ENCODE measurements at regions not wholly inside any gene's neighbourhood (a gene's known extent, or its start where the extent isn't known, plus 50 kb on each side); places are given as distances from the start of the nearest gene placed in this dataset.

GRCh38 chr15:47388299-47388698, 329.0 kb upstream of the SEMA6D start:
- no peak for DNase-seq
- dilution Hi-C loops (cut with HindIII; ENCODE audit: low sequenced_read_pairs, unreplicated experiment), result no loop called here

More at GRCh38 chr15:47388299-47388698, 329.0 kb upstream of the SEMA6D start:
- no CpG with 5 or more reads among the region's 5 CpGs for WGBS, 2 experiments (ENCODE audit: extremely low coverage in 2 of 2, insufficient read length in 1 of 2)
- Histone ChIP-seq H4K8ac (ENCODE audit: low read depth in 2 of 2, low read length in 2 of 2) (no peak overlapping the region), H3K27ac (ENCODE audit: insufficient read depth, low read length) (no peak overlapping the region), H3K14ac (replicated peaks; ENCODE audit: low read depth, low read length) (no peak overlapping the region), H2AFZ (replicated peaks; ENCODE audit: low read length, poor library complexity) (no peak overlapping the region), H3K27me3 (ENCODE audit: control insufficient read depth, insufficient read depth, low read length) (no peaks in the 10 kb centered on the region), H3K79me1 (ENCODE audit: low read depth in 1 of 2, low read length in 2 of 2) (no peaks in the 10 kb centered on the region), H3K4ac (ENCODE audit: low read depth, low read length) (no peak overlapping the region), H2BK120ac (ENCODE audit: low read depth, low read length) (no peak overlapping the region), H4K20me1 (ENCODE audit: insufficient read depth, low read length) (no peaks in the 10 kb centered on the region), H3K56ac (ENCODE audit: extremely low read depth, insufficient read depth, low read length) (no peak overlapping the region), H3K36me3 (ENCODE audit: control insufficient read depth, insufficient read depth, low read length) (no peaks in the 10 kb centered on the region), H3K9me1 (ENCODE audit: insufficient read depth, low read length) (peaks cover under 1% of the 10 kb centered on the region; the same call in 1 of the 2 replicates), H2AK5ac (ENCODE audit: low read depth, low read length) (no peak overlapping the region; the same call in 1 of the 2 replicates), H2AK9ac (replicated peaks; ENCODE audit: low read depth, low read length, poor library complexity) (no peak overlapping the region), H3K9me3 (ENCODE audit: control insufficient read depth, insufficient read depth, low read length) (no peaks in the 10 kb centered on the region), H2BK20ac (ENCODE audit: low read depth, low read length) (no peak overlapping the region), H3K4me2 (ENCODE audit: low read depth, low read length) (no peak overlapping the region), H4K91ac (ENCODE audit: insufficient read depth, low read depth, low read length) (no peak overlapping the region), H3K9ac (ENCODE audit: low read depth, low read length) (no peak overlapping the region), H3K4me1 (ENCODE audit: control insufficient read depth, insufficient read depth, low read length) (peaks cover 7% of the 10 kb centered on the region), H2BK5ac (ENCODE audit: low read depth, low read length, poor library complexity, severe bottlenecking) (no peak overlapping the region), H4K5ac (ENCODE audit: low read depth, low read length) (no peak overlapping the region), H3K4me3 (ENCODE audit: insufficient read depth, low read depth, low read length) (no peak overlapping the region), H2BK15ac (ENCODE audit: low read depth, low read length) (no peak overlapping the region), H3K23ac (ENCODE audit: low read depth, low read length) (no peak overlapping the region), H3K18ac (ENCODE audit: low read depth, low read length) (no peak overlapping the region)
- in situ Hi-C loops (cut with MboI; ENCODE audit: low sequenced_read_pairs), result no loop called here
- ChIA-PET CTCF (no interaction called here), POLR2A (ENCODE audit: unreplicated experiment) (no interaction called here)
- TF ChIP-seq ELK1 (IDR thresholded peaks at IDR 0.05; ENCODE audit: borderline replicate concordance, low read depth, low read length) (no peak), RCOR1 (IDR thresholded peaks at IDR 0.05; ENCODE audit: insufficient replicate concordance, low read length) (no peak), MAFK (IDR thresholded peaks at IDR 0.05; ENCODE audit: low read depth, low read length) (no peak), MAZ (IDR thresholded peaks at IDR 0.05; ENCODE audit: borderline replicate concordance, low read depth, low read length) (no peak), POLR2A (IDR thresholded peaks at IDR 0.05; ENCODE audit: low read depth, low read length) (no peak), CEBPB (IDR thresholded peaks at IDR 0.05; ENCODE audit: low read depth, low read length) (no peak), BHLHE40 (IDR thresholded peaks at IDR 0.05; ENCODE audit: low read depth, low read length) (no peak), RAD21 (IDR thresholded peaks at IDR 0.05; ENCODE audit: low read length) (no peak), FOS (IDR thresholded peaks at IDR 0.05; ENCODE audit: low read depth, low read length) (no peak), CHD1 (IDR thresholded peaks at IDR 0.05; ENCODE audit: low read depth, low read length) (no peak)
- no TSS peak for BruUV-seq (replicated peaks)
- no peak for ATAC-seq (ENCODE audit: low read depth)
- intact Hi-C loops (cut with micrococcal nuclease), result no loop called here

All from IMR-90 (cell line).